ENCODE measurements at regions not wholly inside any gene's neighbourhood (a gene's known extent, or its start where the extent isn't known, plus 50 kb on each side); places are given as distances from the start of the nearest gene placed in this dataset.

- no peak for DNase-seq (ENCODE audit: low spot score)
These were observed 106.1 kb upstream of the ALDH1B1 start for GRCh38 chr9:38286357-38286756.

GRCh38 chr9:38285236-38285635 is 107.3 kb upstream of the ALDH1B1 start:
- DNase-seq (ENCODE audit: low spot score), result no peak

- no peak for DNase-seq (ENCODE audit: low spot score)
These were observed 107.9 kb upstream of the ALDH1B1 start for GRCh38 chr9:38284588-38285051.

DNA sequence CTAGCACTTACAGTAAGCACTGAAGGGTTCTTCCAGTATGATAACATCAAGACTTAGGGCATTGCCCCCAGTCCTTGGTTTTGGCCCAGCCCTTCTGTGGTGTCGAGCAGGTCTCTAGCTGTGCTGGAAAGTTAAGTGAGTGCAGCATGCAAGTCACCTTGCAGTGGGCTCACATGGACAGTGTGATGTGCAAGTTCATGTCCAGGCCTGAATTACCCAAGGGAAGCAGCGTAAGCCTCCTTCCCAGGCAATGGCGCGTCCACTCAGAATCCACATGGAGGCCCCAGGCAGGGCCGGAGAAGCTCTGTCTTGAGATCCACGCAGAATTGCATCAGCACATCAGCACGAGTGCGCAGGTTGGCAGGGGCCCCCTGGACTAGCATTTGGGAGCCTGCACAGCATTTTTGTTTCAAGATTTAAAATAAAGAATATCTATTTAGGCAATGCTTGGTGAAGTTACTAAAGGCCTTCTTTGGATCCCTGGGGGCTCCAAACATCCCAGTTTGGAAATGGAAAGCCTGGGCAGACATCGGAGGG is 108.4 kb upstream of the ALDH1B1 start:
- DNase-seq (ENCODE audit: low spot score), result no peak

DNA sequence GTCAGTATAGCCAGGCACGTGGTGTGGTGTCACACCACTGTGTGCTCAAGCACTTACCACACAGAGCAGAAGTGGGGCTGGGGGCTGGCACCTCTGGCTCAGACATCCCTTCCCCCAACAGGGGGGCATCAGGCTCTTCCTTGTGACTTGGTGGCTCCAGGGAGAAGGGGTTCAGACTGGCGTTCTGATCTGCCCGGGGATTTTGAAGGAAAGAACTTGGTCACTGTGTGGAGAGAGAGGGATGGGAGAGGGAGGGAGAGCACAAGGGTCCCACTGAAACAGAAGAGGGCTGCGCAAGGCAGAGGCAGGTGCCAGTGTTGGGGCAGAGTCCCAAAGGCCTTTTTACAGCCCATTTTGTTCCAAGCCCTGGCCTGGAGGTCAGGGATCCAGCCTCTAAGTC is 109.7 kb upstream of the ALDH1B1 start:
- no peak for DNase-seq (ENCODE audit: low spot score)

- DNase-seq (ENCODE audit: low spot score), result no peak
These were observed 110.6 kb upstream of the ALDH1B1 start for GRCh38 chr9:38281917-38282316.

- DNase-seq (ENCODE audit: low spot score), result no peak
These were observed 111.3 kb upstream of the ALDH1B1 start for GRCh38 chr9:38281196-38281595.

- no peak for DNase-seq (ENCODE audit: low spot score)
These were observed 112.2 kb upstream of the ALDH1B1 start for GRCh38 chr9:38280251-38280800.

DNA sequence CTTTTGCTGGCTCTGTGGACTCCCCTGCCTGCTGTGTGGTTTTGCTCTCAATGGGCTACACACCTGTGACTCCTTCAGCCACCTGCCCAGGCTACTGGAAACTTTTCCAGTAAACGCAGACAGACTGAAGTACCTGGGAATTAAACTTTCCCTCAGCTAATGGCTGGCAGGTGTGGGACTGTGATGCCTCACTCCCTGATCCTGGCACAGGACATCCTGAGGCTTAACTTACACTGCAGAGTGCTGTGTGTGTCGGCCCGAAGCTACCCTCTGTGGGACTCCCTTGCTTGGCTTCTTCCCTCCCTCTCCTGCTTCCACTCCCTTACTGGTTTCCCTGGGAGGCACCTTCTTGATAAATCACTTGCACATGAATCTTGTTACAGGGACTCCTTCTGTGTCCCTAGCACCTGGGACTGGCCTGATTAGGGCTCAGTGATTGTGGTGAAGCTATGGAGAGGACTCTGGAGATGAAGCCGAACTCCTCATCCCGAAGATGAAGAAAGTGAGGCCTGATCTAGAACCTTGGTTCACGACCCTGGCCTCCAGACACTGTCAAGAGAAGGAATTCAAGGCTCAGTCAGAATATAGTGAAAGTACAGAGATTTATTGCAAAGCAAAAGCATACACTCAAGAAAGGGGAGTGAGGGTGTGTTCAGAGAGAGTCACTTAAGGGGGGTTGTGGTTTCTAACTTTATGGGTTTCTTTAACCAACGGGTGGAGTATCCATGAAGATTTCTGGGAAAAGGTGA is 113.4 kb upstream of the ALDH1B1 start:
- DNase-seq (ENCODE audit: low spot score), result no peak

- DNase-seq (ENCODE audit: low spot score), result no peak
These were observed 114.0 kb upstream of the ALDH1B1 start for GRCh38 chr9:38278457-38278856.

GRCh38 chr9:38277601-38278200 is 114.8 kb upstream of the ALDH1B1 start:
- no peak for DNase-seq (ENCODE audit: low spot score)

DNA sequence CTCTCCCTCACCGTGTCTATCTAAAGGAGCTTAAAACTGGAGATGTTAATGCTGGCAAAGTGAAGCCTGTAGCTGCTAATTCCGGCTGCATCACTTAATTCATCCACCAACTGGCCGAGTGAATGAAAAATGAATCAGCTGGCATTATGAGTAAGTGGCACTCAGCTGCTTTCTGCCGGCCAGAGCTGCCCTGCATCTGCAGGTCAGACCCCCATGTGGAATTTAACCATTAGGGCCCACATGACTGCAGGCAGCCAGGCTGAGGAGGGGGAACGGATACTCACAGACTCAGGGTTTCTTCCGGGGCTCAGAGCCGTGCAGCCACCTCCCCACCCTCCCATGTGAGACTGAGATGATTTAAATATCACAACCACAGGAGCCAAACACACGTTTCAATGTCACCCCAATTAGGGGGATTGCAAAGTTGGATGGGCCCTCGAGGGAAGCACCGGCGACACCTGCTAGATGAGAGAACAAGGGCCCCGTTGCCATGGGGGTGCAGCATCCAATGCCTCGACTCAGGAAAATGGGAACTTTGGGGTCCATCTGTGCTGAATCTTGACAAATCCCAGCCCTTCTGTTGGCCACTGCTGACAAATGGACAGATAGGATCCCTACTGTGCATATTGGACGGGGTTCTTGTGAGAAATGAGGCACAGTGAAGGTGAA is 115.6 kb upstream of the ALDH1B1 start:
- DNase-seq (ENCODE audit: low spot score), result no peak

DNA sequence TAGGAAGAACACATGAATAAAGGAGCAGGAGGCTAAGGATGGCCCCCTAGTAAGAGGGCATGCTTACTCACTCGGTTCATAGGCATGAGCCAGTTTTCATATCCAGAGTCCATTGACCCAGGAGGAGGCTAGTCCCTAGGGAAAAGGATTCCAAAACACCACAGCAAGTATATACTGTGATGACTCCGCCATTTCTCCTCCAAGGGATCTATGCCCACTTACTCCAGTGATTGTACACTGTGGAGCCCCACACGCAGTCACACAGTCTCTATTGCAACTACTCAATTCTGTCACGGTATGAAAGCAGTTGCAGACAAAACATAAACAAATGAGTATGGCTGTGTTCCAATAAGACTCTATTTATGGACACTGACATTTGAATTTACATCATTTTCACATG is 117.7 kb upstream of the ALDH1B1 start:
- DNase-seq (ENCODE audit: low spot score), result no peak

DNA sequence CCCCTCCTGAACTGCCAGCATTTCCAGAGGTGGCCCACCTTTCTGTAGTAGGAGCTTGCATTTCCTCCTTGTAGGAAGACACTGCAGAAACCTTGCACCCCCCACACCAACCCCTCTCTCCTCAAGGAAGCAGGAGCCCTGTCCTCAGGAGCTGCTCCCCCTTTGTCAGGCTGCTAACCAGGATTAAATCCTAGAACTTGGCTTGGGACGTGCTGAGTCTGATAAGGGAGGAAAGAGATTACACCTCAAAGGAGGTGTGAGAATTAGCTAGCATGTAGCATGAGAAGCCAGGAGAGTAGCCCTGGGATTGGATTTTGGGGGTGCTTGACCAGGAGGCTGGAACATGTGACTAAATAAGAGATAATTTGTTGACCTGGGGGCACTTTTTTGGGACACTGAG is 119.8 kb upstream of the ALDH1B1 start:
- no peak for DNase-seq (ENCODE audit: low spot score)

DNA sequence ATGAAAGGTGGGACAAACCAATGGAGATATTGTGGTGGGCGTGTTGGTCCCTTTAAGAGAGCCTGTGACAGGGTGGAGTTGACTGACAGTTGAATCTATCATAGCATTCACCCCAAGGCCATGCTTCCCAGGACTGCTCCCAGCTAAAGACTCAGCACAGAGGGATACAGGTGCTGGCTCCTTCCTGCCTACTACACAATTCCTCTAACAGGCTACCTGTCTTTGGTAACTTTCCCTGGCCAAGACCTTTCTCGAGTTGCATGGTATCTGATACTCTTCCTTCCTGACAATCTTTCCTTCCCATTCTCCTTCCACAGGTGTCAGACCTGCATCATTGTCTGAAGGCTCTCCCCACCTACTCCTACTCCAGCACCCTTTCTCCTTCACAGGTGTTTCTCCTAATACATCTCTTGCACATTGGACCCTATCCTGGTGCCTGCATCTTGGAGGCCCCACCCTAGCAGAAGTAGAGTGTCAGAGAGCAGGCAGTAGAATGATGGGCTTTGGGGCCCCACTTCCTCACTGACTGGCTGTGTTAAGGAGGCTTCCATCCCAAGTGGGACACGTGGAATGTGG is 120.7 kb upstream of the ALDH1B1 start:
- no peak for DNase-seq (ENCODE audit: low spot score)

DNA sequence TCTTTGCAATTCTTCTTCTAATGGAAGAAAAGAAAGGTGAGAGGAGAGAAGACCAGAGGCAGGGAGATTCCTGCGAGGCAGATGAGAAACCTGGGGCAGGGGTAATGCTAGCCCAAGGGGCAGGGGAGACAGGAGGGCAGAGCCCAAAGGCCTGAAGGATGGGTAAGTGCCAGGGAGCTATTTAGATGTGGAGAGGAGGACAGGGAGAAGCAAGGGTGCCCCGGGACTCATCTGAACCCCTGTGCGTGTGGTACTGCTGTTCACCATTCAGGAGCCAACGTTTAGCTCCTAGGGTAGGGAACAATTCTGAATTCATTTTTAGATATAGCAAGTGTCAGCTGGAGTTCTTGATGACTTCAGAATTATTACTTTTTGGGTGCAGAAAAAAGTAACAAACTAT is 122.7 kb upstream of the ALDH1B1 start:
- DNase-seq (ENCODE audit: low spot score), result no peak

DNA sequence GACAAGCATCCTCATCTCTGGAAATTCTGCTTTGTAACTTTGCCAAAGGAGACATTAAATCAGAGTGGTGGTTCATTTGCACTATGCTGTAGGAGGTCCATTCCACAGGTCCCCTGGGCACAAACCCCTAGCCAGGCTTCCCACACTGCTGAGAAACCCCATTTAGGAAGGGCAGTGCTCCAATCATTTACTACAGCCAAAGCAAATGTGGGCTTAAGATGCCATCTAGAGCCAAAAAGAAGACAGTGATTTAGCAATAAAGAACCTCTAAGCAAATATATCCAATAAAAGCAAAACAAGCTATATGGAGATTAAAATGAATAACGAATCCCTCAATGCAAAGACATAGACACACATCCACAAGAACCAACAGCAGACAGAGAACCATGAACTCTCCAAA is 129.0 kb upstream of the ALDH1B1 start:
- DNase-seq (ENCODE audit: low spot score), result no peak

- no peak for DNase-seq (ENCODE audit: low spot score)
These were observed 132.8 kb upstream of the ALDH1B1 start for GRCh38 chr9:38259519-38260218.

- no peak for DNase-seq (ENCODE audit: low spot score)
These were observed 133.4 kb upstream of the ALDH1B1 start for GRCh38 chr9:38259056-38259455.

DNA sequence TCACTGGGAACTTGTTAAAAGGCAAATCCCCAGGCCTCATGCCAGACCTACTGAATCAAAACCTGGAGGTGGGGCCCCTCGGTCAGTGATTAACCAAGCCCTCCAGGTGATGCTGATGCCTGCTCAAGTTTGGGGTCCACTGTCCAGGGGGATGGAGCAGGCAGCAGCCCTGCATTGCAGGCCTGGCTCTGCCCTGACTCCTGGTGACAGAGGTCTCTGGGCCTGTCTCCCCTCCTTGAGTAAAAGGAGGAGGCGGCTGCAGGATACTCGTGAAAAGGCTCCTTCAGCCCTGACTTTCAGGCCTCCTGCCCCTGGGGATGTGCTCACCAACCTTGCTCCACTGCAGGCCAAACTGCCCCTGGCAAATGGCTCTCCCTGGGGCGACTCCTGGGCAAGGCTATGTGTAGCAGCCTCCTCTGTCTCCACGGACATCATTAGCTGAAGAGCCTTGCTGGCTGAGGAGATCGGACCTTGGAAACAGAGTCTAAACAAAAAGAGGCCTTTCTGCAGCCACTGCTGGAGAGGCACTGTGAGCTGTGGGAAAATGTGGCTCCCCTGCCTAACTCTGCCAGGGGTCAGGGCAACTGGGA is 134.8 kb upstream of the ALDH1B1 start:
- no peak for DNase-seq (ENCODE audit: low spot score)

DNA sequence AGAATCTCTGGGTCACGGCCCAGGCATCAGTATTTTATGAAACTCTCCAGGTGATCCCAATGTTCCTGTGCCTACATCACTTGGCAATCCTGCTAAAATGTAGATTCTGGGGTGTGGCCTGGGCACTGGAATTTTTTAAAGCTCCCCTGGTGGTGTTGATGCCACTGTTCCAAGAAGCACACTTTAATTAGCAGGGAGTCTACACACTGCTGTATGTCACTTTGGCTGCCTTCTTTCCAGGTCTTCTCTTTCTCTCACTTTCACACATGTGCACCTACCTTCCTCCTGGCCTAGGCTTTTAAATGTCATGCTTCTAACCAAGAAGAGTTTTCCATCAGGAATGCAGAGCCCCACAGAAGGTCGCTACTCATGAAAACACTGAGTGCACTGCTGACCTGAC is 136.0 kb upstream of the ALDH1B1 start:
- no peak for DNase-seq (ENCODE audit: low spot score)

Data from cerebellar cortex (tissue), 1 donor.